ENCODE measurements at regions not wholly inside any gene's neighbourhood (a gene's known extent, or its start where the extent isn't known, plus 50 kb on each side); places are given as distances from the start of the nearest gene placed in this dataset.

DNA sequence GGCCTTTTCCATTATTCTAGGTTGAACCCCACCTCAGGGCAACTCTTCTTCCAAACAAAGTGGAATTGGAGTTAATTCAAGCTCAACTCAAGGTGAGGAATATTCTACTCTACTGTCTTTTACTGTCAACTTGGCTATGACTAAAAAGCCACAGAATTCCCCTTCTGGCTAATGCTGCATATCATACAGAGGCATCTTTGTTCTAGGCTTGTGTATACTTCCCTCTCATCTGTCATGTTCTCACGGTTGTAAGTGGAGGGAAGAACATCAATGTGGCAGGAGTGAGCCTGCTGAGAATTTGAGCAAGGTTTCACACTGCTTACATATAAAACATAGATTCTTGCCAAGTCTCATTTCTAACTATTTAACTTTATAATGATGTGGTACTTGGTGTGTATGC, 921.4 kb upstream of the CNTN5 start:
- DNase-seq, result no peak

DNA sequence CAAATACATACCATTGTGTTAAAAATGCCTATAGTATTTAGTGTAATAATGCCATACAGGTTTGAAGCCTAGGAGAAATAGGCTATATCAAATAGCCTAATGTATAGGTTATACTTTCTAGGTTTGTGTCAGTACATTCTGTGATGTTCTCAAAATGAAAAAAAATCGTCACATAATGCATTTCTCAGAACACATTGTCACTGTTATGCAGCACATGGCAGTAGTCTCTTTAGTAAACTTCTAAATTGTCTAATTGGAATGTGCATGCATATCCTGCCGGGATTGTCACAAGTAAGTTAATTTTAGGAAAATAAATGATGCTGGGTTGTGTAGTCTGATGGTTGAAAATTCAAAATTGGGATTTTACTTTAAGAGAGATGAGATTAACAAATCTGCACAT, 920.1 kb upstream of the CNTN5 start:
- no peak for DNase-seq

DNA sequence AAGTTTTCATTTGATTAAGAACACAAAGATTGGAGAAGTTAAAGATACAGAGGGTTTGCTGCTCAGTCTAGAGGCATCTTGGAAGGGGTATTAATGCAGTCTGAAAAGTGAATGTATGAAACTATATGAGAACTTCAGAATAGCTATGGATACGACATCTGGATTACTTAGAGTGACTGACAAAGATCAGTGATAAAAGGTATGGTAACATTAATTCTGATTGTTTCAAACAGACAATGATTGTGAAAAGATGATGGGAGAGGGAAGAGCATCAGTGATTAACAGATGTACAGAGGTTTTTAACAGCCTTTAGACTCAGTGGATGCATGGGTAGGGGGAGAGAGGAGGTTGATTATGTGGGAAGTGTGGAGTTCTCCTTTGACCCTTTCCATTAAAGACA, 919.4 kb upstream of the CNTN5 start:
- no peak for DNase-seq

DNA sequence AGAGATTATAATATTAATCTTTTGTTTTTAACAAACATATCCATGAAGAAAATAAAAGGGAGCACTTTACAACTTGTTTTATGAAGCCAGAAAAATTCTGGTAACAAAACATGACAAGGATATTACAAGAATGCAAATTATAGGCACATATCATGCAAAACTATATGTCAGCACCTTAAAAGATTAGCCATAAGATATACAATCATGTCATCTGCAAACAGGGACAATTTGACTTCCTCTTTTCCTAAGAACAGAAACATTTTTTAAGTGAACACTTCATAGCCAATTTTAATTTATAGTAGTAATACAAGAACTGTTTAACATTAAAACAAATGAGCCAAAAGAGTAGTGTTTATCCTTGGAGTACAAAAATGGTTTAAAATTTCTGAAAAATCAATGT, 916.5 kb upstream of the CNTN5 start:
- DNase-seq, result no peak

DNA sequence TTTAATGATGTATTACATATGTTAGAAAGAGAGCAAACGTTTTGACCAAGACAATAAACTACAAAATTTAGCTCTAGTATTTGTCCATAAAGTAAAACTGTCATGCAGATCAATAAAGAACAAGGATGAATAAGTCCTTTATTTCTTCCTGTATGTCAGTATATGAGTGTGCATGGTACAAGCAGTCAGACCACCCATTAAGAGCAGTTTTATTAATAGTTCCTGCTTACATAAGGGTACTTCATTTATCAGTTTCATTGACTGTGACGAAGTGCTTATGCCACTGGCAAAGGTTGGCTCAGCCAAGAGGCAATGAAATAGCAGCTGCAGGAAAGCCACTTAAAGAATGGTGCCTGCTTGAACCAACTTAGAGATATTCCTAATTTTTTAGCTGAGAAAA, 913.0 kb upstream of the CNTN5 start:
- DNase-seq, result no peak

DNA sequence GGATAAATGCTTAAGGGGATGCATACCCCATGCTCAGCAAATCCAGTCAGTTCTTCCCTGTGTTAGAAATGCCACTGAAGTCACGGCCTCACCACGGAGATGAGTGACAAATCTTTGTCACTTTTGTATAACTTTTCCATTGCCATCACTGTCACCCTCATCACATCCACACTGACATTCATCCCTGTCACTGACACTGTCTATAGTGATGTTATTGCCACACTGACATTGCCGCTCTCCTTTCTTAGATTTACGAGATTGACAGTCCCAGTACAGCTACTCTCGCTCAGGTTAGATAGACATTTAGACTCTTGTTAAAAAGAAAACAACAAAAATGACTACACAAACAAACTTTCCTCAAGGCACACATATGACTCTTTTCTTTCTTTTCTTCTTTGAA, 910.7 kb upstream of the CNTN5 start:
- no peak for DNase-seq

DNA sequence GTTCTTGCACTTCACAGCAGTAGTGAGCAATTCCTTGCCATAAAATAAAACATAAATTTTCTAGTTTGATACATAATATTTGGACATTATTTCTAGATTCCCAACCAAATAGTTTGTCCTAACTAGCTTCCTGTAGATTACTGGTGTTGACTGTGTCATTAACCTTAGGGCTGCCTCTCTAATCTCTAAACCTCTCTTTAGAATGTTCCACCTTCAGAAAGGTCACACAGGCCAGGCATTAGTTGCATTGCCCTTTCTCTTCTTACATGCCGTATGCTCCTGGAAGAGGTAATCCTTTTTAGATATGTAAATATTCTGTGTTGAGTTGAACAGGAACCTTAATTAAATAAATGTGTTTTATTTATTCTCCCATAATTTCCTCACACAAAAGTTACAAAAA, 904.9 kb upstream of the CNTN5 start:
- no peak for DNase-seq

DNA sequence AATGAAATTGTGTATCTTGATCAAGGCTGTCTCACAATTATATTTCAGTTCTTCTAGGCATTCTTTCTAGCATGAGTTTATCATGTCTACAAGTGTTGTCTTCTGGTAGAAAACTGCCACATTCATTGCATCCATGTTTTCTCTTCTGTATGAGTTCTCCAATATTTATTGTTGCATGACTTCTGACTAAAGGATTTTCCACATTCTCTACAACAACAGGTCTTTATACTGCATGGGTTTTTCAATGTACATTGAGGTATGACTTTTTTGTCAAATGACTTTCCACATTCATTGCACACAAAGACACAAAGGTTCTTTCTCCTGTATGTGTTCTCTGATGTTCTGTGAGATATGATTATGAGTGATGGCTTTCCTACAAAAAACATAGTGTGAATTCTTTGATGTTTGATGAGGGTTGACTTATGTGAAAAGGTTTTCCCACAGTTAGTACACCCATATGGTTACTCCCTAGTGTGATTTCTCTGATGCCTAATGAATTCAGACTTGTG, 890.6 kb upstream of the CNTN5 start:
- no peak for DNase-seq

DNA sequence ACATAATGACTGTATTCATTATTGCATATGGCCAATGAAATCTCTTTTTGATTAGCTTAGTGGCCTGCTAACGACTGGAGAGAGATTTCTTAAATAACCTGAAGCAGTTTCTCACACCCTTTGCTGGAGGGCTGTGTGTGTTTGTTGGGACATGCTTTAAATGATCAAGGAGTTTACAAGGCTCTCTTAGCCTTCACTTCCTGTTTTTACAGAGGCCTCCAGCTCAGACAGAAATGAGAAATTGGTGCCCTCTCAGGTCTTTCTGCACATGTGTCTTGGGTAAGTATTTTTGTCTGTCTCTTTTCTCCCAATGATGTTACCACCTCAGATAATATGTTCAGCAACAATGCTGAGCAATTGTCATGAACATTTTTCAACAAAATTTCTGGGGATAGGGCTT, 884.4 kb upstream of the CNTN5 start:
- DNase-seq, result no peak

DNA sequence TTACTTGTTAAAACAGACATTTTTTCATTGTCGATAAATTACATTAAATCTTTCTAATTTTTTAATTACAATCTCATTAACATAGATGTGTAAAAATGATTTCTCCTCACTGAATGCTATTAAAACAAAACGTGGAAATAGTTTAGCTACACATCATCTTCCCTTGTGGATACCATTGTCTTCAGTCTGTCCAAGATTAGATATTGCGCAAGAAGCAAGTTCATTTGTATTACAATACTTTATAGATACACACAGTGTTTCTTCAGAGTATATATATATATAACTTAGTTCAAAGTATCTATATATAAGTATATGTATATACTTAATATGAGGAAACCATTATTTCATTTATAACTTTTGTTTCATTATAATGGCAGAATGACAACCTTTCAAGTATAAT, 883.3 kb upstream of the CNTN5 start:
- no peak for DNase-seq

DNA sequence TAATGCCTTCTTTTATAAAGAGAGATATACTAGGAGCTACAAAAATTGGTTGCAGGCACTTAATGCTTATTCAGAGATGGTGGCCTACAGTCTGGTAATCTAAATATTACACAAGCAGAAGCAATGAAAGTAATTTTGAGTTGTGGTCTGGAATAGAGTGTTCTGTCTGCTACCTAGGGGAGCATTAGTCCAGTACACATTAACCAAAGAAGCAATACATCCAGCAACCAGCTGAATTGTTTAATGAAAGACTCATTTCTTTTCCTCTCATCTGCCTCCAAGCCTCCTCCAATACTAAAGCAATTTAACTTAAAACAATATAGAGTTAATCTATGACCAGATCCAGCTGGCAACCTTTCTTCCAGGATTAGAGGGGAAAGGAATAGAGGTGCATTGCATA, 877.1 kb upstream of the CNTN5 start:
- DNase-seq, result no peak

DNA sequence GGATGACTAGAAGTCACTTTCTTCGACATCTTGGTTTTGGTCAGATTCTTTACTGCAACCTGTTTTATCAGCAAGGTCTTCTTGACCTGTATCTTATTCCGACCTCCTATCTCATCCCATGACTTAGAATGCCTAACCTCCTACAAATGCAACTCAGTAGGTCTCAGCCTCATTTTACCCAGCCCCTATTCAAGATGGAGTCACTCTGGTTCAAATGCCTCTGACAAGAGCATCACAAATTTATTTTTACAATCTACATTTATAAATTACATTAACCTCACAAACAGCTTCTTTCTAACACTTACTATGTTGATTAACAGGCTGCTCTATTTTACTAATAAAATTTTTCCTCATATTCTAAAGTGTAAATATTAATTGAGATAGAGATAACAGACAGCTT, 867.0 kb upstream of the CNTN5 start:
- DNase-seq, result no peak

DNA sequence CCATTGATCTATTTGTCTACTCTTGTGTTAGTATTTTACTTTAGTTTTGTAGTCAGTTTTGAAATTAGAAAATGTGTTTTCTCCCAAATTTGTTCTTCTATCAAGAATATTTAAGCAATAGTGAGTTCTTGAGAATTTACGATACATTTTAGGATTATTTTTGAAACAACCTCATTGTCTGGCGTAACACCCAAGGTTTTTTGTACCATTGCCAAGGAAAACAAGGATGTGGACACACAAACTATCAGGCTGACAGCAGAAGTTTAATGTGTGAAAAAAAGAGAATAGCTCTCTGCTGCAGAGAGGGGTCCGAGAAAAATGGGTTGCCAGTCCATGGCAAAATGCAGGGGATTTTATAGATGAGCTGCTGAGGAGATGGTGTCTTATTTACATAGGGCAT, 865.1 kb upstream of the CNTN5 start:
- no peak for DNase-seq

DNA sequence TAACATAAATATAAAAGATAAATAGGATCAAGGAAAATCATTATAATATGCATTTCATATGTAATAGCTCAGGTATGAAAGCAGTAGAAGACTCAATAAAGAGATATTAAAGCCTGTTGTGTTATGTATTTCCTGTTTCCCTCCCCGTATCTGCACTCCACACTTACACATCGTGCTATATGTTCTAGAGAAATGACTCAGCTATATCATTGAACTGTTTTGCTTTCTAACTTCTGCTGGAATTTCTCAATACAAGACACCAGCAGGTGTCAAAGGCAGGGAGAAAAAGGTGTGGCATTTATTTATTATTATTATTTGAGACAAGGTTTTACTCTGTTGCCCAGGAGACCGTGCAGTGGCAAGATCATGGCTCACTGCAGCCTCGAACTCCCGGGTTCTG, 842.8 kb upstream of the CNTN5 start:
- DNase-seq, result no peak

DNA sequence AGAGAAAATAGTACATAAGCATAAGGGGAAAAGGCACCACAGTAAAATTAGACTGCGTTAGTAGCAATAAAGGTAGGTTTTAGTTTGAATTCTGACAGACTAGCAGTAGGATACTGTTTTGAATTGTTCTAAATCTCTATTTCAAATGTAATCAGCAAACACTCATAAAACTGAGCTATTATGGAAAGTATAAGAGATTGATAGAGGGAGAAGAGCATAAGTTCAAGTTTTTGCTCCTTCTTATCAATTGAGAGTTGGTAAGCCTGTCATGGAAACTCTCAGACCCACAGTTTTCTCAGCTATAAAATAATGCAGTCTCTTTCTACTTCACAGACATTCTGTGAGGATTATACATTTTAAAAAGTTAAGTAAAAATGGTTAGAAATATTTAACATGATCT, 840.2 kb upstream of the CNTN5 start:
- no peak for DNase-seq

DNA sequence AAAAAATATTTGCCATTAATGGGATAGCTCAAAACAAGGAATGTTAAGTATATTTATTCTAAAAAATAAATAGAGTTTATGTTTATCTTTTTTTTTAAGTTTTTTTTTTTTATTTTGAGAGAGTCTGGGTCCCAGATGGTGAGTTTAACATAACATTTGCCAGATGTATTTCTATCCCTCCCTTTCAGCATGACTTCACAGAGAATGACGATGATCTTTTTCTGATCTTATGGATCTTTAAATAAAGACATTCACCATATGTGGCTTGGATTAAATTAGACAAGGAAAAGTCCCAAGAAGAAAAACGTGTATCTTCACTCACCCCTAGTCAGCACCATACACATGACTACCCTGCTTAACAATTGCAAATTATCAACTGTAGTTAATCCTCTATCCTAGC, 839.8 kb upstream of the CNTN5 start:
- DNase-seq, result no peak

DNA sequence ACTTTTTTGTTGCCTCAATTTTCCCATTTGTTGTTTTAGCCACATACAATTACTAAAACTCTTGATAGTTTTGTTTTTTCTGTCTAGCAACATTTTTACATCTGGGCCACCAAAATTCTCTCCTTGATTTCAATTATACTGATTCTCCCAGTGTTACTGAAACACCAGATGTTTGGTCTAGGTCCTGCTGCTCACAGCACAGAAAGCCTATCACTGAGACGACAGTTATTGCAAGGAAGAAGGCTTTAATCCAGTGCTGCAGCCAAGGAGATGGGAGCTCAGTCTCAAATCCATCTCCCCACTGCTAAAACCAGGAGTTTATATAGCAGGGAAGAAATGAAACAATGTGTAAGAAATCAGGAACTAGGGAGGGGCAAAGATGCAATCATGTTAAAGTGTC, 837.7 kb upstream of the CNTN5 start:
- no peak for DNase-seq

DNA sequence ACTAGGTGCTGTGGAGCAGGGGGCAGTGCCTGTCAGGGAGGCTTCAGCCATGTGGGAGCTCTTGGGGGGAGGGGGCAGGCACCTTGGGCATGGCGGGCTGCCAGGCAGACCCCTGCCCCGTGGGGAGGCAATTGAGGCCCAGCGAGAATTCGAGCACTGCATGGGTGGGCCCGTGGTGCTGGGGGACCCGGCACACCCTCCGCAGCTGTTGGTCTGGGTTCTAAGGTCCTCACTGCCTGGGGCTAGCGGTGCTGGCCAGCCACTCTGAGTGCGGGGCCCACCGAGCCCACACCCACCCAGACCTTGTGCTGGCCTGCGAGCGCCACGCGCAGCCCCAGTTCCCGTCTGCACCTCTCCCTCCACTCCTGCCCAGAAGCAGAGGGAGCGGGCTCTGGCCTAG, 835.5 kb upstream of the CNTN5 start:
- DNase-seq, result no peak

DNA sequence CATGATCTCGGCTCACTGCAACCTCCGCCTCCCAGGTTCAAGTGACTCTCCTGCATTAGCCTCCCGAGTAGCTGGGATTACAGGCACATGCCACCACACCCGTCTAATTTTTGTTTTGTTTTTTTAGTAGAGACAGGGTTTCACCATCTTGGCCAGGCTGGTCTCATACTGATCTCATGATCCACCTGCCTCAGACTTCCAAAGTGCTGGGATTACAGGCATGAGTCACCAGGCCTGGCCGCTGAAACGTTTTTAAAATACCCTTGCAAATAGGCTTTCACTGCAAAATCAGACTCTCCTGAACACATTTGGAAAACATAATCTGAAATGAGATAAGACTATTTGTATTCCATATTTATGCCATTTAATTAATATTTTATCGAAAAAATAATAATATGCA, 826.1 kb upstream of the CNTN5 start:
- no peak for DNase-seq

DNA sequence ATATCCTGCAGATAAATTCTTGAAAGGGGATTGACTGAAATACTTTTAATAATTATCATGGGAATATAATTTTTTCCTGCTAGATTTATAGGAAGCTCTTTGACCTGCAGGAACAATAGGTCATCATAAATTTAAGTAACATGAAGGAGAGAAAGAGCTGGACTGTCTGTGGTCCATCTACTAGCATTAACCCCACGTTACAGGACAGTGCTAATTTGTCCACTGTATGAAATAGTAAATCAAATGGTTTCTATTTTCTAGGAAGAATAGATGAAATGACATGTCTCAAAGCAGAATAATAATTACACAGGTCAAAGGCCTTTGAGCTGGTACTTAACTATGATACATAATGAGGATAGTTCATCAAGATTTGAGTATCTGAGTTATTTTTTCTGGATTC, 825.4 kb upstream of the CNTN5 start:
- DNase-seq, result no peak

DNA sequence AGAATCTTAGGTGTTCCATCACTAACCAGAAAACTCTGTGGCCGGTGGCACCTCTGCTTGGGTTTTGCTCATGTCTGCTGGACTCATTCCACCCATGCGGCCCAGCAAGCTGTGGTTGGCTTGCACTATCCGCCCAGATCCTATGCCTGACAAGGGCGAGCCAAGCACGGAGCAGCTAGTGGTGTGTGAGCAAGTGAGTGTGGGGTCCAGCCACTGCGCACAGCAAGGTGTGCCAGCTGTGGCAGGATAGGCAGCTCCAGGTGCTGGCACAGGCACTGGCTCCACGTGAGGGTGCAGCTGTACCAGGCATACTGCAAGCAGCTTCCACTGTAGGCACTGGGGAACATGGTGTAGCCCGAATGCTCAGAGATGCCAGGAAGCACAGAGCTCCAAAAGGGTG, 813.7 kb upstream of the CNTN5 start:
- no peak for DNase-seq

DNA sequence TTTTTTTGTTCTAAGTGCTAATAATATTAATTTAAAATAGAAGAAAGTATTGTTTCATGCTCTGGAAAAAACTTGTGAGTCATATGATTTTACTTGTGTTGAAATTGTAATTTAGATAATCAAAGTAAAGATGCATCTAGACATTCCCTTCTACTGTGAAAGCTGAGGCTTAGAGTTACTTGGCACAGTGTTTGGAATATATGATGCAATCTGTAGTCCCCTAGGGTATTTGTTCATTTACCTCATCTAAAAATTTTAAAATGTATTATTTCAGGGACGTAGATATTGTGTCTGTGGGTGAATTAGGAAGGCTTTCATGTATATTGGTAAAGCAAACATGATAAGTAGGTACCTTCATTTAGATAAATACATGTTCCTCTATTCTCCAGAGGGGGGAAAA, 793.5 kb upstream of the CNTN5 start:
- no peak for DNase-seq

DNA sequence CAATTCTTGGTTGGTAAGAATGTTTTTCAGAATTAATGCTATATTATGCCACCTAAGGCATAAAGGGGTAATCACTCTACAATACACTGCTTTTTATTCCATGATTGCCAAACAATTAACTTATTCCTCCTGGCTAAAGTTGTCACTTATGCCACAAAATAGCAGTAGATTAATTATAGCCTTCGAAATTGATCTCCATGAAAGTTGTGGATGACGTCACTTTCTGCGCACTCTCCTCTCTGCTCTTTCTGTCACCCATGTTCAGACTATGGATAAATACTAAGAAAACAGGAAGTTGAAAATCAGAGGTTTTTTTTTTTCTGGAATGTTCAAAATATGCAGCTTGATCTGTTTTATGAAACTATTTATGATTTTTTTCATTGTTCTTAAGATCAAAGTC, 790.1 kb upstream of the CNTN5 start:
- no peak for DNase-seq

DNA sequence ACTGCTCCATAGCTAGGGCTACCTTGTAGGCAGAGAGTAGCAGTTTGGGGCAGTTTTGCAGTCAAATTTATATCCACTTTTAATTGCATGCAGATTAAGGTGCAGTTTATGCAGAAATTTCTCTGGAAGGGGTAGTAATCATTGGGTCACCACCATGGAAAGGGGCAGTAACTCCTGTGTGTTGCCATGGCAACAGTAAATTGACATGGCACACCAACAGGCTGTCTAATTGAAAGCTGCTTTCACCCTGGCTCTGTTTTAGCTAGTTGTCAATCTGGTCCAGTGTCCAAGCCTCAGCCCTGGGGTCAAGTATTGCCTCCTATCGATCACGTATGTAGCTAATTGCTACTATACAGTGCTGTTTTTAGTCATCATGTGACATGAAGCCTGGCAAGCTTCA, 786.1 kb upstream of the CNTN5 start:
- no peak for DNase-seq

DNA sequence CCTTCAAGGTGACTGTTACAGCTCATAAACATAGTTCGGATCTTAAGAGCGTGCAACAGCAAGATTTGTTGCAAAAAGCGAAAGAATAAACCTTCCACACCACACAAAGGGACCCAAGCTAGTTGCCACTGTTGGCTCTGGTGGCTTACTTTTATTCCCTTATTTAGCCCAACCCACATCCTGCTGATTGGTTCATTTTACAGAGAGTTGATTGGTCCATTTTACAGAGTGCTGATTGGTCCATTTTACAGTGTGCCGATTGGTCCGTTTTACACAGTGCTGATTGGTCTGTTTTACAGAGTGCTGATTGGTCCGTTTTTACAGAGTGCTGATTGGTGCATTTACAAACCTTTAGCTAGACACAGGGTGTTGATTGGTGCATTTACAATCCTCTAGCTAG, 776.9 kb upstream of the CNTN5 start:
- no peak for DNase-seq

DNA sequence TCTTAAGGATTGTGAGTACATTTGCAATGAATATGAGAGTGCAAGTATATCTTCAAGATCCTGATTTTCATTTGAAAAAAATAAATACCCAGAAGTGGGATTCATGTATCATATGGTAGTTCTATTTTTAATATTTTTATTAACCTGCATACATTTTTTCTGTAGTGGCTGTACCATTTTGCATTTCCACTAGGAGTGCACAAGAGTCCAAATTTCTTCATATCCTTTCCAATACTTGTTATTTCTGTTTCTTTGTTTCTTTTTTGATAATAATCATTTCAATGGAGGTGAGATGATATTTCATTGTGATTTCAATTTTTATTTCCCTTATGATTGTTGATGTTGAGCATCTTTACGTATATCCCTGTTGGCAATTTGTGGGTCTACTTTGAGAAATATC, 759.8 kb upstream of the CNTN5 start:
- DNase-seq, result no peak

All from right forelimb (tissue), 1 donor.